ENCODE measurements at regions not wholly inside any gene's neighbourhood (a gene's known extent, or its start where the extent isn't known, plus 50 kb on each side); places are given as distances from the start of the nearest gene placed in this dataset.

DNA sequence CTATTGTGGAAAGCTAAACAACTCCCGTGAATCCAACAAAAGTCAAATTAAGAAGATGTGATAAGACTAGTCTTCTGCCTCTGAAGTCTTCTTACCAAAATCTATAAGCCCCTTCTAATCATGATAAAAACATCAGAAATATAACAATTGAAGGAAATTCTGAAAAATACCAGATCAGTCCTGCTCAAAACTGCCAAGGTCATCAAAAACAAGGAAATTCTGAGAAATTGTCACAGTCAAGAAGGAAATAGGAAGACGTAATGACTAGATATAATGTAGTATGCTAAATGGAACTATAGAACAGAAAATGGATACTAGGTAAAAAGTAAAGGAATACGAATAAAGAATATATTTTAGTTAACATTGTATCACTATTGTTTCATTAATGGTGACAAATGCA lies 314.0 kb downstream of the TMX3 start:
- TF ChIP-seq, protein P1, sequence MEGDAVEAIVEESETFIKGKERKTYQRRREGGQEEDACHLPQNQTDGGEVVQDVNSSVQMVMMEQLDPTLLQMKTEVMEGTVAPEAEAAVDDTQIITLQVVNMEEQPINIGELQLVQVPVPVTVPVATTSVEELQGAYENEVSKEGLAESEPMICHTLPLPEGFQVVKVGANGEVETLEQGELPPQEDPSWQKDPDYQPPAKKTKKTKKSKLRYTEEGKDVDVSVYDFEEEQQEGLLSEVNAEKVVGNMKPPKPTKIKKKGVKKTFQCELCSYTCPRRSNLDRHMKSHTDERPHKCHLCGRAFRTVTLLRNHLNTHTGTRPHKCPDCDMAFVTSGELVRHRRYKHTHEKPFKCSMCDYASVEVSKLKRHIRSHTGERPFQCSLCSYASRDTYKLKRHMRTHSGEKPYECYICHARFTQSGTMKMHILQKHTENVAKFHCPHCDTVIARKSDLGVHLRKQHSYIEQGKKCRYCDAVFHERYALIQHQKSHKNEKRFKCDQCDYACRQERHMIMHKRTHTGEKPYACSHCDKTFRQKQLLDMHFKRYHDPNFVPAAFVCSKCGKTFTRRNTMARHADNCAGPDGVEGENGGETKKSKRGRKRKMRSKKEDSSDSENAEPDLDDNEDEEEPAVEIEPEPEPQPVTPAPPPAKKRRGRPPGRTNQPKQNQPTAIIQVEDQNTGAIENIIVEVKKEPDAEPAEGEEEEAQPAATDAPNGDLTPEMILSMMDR (IDR thresholded peaks at IDR 0.05): no peak
- H3K27me3 Mint-ChIP-seq: no peaks in the 10 kb centered on the region
- no peaks in the 10 kb centered on the region for H3K9me3 Mint-ChIP-seq
- POLR2A ChIA-PET: no interaction called here
- intact Hi-C loops (cut with micrococcal nuclease): no loop called here
- no peaks in the 10 kb centered on the region for H3K4me1 Mint-ChIP-seq (ENCODE audit: low read depth)
- CTCF ChIA-PET: no interaction called here
- H3K36me3 Mint-ChIP-seq (ENCODE audit: low read depth): no peaks in the 10 kb centered on the region
- no peak overlapping the region for H3K27ac Mint-ChIP-seq
- ATAC-seq: no peak
- H3K4me3 Mint-ChIP-seq: no peak overlapping the region
- no peak for DNase-seq

DNA sequence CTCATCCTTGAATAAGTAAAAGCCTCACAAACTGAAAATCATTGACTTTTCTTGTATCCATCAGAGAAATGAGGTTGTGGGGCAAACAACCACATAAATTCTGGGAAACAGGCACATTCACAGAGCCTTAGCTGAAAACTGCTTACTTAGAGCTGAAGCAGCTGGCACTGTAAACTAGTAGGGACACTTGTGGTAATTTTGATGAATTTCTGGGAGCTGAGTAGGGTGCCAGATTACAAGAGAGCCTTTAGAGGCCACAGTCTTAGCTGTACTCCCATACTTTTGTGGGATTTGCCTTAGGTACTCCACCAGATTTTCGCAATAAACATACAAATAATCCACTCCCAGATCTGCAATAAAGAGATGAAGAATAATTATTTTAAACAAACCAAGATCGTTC lies 315.2 kb downstream of the TMX3 start:
- Mint-ChIP-seq H3K4me3 (no peak overlapping the region), H3K9me3 (no peaks in the 10 kb centered on the region), H3K27ac (no peak overlapping the region), H3K36me3 (ENCODE audit: low read depth) (no peaks in the 10 kb centered on the region), H3K4me1 (ENCODE audit: low read depth) (no peaks in the 10 kb centered on the region), H3K27me3 (no peaks in the 10 kb centered on the region)
- TF ChIP-seq, protein P1 (IDR thresholded peaks at IDR 0.05): no peak
- intact Hi-C loops (cut with micrococcal nuclease): no loop called here
- POLR2A ChIA-PET: no interaction called here
- CTCF ChIA-PET: no interaction called here
- DNase-seq: no peak
- no peak for ATAC-seq

DNA sequence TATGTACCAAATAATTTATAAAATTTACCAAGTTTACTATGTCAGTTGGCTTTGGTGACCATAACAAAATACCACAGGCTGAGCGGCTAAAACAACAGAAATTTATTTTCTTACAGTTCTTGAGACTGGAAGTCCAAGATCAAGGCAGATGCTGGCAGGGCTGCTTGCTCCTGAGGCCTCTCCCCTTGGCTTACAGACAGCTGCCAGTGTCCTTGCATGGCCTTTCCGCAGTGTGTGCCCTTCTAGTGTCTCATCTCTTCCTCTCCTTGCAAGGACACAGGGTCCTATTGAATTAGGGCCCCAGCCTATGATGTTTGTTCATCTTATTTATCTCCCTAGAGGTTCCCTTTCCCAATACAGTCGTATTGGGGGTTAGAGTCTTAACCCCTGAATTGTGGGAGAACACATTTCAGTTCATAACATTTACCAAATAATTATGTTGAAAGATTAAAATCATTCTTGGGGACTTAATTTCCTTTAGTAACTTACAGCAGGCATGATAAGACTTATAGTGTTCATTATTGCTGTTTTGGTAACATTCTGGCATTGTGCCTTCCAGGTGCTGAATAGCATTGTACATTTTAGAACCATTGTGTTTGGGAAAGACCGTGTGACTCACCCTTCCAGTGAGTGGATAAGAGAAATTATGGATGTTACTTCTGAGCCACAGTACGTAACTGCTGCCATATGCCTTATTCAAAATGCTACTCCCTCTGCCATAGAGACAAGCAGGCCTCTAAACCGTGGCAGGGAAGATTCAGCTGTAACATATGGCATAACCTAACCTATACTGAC lies 317.5 kb downstream of the TMX3 start:
- ATAC-seq (no peak), DNase-seq (no peak)
- intact Hi-C loops (cut with micrococcal nuclease): no loop called here
- Mint-ChIP-seq H3K27me3 (no peaks in the 10 kb centered on the region), H3K9me3 (no peaks in the 10 kb centered on the region), H3K4me3 (no peak overlapping the region), H3K27ac (no peak overlapping the region), H3K36me3 (ENCODE audit: low read depth) (no peaks in the 10 kb centered on the region), H3K4me1 (ENCODE audit: low read depth) (no peaks in the 10 kb centered on the region)
- ChIA-PET CTCF (no interaction called here), POLR2A (no interaction called here)
- TF ChIP-seq, protein P1 (IDR thresholded peaks at IDR 0.05): no peak

DNA sequence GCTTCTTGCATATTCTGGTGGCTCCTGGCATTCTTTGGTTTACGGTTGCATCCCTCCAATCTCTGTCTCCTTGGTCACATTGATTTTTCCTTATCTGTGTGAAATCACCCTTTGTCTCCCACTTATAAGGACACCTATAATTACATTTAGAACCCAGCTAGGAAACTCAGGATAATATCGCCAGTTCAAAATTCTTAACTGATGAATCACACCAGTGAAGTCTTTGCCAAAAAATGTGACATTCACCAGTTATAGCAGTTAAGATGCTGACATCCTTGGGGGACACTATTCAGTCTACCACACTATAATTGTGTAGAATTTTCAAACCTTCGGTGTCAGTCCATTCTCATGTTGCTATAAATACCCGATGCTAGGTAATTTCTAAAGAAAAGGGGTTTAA lies 320.2 kb downstream of the TMX3 start:
- ChIA-PET CTCF (no interaction called here), POLR2A (interaction anchor here (0.9 kb wide), 1 partner anchor 272 kb away, joined by 3 read pairs; no protein-coding TSS in a partner anchor)
- DNase-seq (no peak), ATAC-seq (no peak)
- Mint-ChIP-seq H3K9me3 (peaks cover 1% of the 10 kb centered on the region), H3K36me3 (ENCODE audit: low read depth) (no peaks in the 10 kb centered on the region), H3K27ac (no peak overlapping the region), H3K27me3 (no peaks in the 10 kb centered on the region), H3K4me3 (no peak overlapping the region), H3K4me1 (ENCODE audit: low read depth) (no peaks in the 10 kb centered on the region)
- TF ChIP-seq, protein P1 (IDR thresholded peaks at IDR 0.05): no peak
- intact Hi-C loops (cut with micrococcal nuclease): no loop called here

DNA sequence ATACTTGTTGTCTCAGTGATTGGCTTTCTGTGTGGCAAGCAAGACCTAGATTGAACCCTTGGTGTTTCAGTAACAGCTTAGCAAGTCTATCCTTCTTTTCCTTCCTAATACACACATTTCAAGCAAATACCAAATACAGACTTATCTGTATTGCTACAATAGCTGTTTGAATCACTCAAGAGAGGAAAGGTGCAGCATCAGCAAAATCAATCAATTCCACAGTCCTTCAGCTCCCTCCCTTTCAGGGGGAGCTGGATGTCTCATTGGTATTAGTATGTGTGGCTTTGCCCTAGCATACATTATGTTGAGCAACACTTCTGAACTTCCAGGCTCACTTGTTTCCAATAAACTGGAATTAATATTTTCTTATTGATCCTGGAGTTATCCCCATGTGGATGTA lies 323.1 kb downstream of the TMX3 start:
- Mint-ChIP-seq H3K4me3 (no peak overlapping the region), H3K36me3 (ENCODE audit: low read depth) (no peaks in the 10 kb centered on the region), H3K27me3 (no peaks in the 10 kb centered on the region), H3K9me3 (peaks cover 1% of the 10 kb centered on the region), H3K27ac (no peak overlapping the region), H3K4me1 (ENCODE audit: low read depth) (no peaks in the 10 kb centered on the region)
- ChIA-PET CTCF (no interaction called here), POLR2A (no interaction called here)
- intact Hi-C loops (cut with micrococcal nuclease): no loop called here
- DNase-seq: no peak
- TF ChIP-seq, protein P1 (IDR thresholded peaks at IDR 0.05): no peak
- ATAC-seq: no peak

All from activated CD8-positive, alpha-beta T cell treated with anti-CD3 and anti-CD28 coated beads for 36 hours (primary cell).